SK-N-SH treated with all-trans-retinoic acid at 6 μM for 48 hours (cell line): ENCODE measurements at regions not wholly inside any gene's neighbourhood (a gene's known extent, or its start where the extent isn't known, plus 50 kb on each side); places are given as distances from the start of the nearest gene placed in this dataset.

Experiments
- ARNTL ChIP-seq: fragments of 450-650 bp; formaldehyde crosslinking; IDR thresholded peaks from 2 replicates; pipeline ENCODE4 v1.5.0; 2020; ENCODE audit warnings: low read depth, mild to moderate bottlenecking, moderate library complexity, borderline replicate concordance
- ESRRG ChIP-seq: fragments of 250-450 bp; sonication (Bioruptor Pico); IDR thresholded peaks from 2 replicates; pipeline ENCODE4 v1.6.1; 2021; ENCODE audit warnings: mild to moderate bottlenecking
- PPARA ChIP-seq: fragments of 250-450 bp; sonication (Bioruptor Pico); IDR thresholded peaks from 2 replicates; pipeline ENCODE4 v1.5.0; 2020; ENCODE audit warnings: mild to moderate bottlenecking, borderline replicate concordance
- SNAI2 ChIP-seq: fragments of 250-450 bp; sonication (Bioruptor Pico); IDR thresholded peaks from 2 replicates; pipeline ENCODE4 v1.5.0; 2020; ENCODE audit warnings: mild to moderate bottlenecking, moderate library complexity
- TCF4 ChIP-seq: fragments of 250-450 bp; sonication (Bioruptor Pico); IDR thresholded peaks from 2 replicates; pipeline ENCODE4 v1.8.0; 2021; ENCODE audit warnings: mild to moderate bottlenecking, moderate library complexity, borderline replicate concordance
- TOX ChIP-seq: fragments of 250-450 bp; sonication (Bioruptor Pico); IDR thresholded peaks from 2 replicates; pipeline ENCODE4 v1.8.0; 2021; ENCODE audit warnings: mild to moderate bottlenecking, moderate library complexity, borderline replicate concordance
- TF ChIP-seq, protein P1 (sequence below): fragments of 250-450 bp; sonication (Bioruptor Pico); IDR thresholded peaks from 2 replicates; pipeline ENCODE4 v1.8.0; 2020; ENCODE audit warnings: mild to moderate bottlenecking, moderate library complexity, borderline replicate concordance

DNA sequence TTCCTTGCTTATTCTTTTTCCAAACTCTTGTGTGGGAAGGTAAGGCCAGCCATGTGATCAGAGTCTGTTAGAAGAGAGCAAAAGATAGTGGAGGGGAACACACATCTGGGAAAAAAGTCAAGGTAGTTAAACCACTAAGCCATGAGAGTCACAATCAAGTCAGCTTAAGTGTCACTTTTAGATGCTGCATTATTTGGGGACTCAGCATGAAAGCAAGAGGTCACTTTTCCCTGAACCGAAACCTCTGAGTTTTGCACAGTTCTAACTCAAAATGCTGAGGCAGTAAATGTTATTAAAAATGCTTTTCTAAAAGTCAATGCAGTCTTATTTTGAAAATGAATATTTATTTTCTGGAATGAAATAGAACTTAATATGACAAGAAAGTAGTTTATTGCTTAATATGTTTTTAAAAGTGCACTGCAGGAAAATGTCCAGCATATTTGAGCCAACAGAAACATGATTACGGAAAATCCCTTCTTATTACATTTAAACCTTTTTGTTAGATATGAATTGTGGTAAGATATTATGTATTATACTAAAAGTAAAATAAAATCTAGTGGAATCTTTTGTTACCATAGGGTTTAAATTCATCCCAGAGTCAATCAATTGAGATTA lies 69.3 kb downstream of the RBM11 start:
- no peak for TF ChIP-seq TCF4
- TF ChIP-seq SNAI2 (CRISPR knock-in tag) = no peak
- no peak for TF ChIP-seq ARNTL (CRISPR knock-in tag)
- TF ChIP-seq PPARA (CRISPR knock-in tag) = no peak
- no peak for TF ChIP-seq ESRRG (CRISPR knock-in tag)
- TF ChIP-seq, protein P1, sequence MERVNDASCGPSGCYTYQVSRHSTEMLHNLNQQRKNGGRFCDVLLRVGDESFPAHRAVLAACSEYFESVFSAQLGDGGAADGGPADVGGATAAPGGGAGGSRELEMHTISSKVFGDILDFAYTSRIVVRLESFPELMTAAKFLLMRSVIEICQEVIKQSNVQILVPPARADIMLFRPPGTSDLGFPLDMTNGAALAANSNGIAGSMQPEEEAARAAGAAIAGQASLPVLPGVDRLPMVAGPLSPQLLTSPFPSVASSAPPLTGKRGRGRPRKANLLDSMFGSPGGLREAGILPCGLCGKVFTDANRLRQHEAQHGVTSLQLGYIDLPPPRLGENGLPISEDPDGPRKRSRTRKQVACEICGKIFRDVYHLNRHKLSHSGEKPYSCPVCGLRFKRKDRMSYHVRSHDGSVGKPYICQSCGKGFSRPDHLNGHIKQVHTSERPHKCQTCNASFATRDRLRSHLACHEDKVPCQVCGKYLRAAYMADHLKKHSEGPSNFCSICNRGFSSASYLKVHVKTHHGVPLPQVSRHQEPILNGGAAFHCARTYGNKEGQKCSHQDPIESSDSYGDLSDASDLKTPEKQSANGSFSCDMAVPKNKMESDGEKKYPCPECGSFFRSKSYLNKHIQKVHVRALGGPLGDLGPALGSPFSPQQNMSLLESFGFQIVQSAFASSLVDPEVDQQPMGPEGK (CRISPR knock-in tag) = no peak
- no peak for TF ChIP-seq TOX (CRISPR knock-in tag)
